SH-SY5Y (cell line): ENCODE measurements at regions not wholly inside any gene's neighbourhood (a gene's known extent, or its start where the extent isn't known, plus 50 kb on each side); places are given as distances from the start of the nearest gene placed in this dataset.

Source experiments
- GATA2 ChIP-seq: IDR thresholded peaks from 2 replicates; pipeline ENCODE4 v1.6.1; 2011; ENCODE audit warnings: mild to moderate bottlenecking, low read depth, low read length
- GATA3 ChIP-seq: IDR thresholded peaks from 2 replicates; pipeline ENCODE4 v1.6.1; 2011; ENCODE audit warnings: low read depth, mild to moderate bottlenecking, low read length, moderate library complexity

DNA sequence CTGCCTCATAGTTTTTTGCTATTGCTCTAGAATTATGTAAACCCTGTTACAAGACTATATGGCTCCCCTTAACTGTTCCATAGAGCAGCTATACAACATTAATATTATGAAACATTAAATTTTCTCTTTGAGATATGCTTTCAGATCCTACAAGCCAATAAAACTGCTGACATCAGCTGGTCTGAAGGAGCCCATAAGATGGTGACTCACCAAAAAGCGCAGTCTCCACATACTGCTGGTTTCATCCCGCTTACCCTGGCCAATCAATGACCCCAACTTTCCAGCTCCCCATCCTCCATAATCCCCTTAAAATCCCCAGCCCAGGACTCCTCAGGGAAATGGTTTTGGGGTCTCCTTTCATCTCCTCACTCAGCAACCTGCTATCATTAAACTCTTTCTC lies 172.7 kb downstream of the NSG2 start:
- TF ChIP-seq GATA2 (no peak), GATA3 (no peak)
